Fibroblast of lung (primary cell): ENCODE measurements at regions not wholly inside any gene's neighbourhood (a gene's known extent, or its start where the extent isn't known, plus 50 kb on each side); places are given as distances from the start of the nearest gene placed in this dataset.

ENCODE experiments used
- EZH2 ChIP-seq: IDR thresholded peaks from 2 replicates; pipeline ENCODE4 v1.5.1; 2012; ENCODE audit warnings: low read length, control low read depth, mild to moderate bottlenecking; ENCODE audit errors: missing control alignments
- TF ChIP-seq, protein P1 (sequence below), 2 donors: IDR thresholded peaks in 1 of 2; conservative IDR thresholded peaks in 1 of 2; 1 replicate in 1 of 2; 2 replicates in 1 of 2; pipeline ENCODE4 v1.5.1; 2011 to 2012; ENCODE audit warnings: low read length in 2 of 2, control low read depth in 1 of 2, inconsistent platforms in 1 of 2, low read depth in 1 of 2, mild to moderate bottlenecking in 1 of 2

DNA sequence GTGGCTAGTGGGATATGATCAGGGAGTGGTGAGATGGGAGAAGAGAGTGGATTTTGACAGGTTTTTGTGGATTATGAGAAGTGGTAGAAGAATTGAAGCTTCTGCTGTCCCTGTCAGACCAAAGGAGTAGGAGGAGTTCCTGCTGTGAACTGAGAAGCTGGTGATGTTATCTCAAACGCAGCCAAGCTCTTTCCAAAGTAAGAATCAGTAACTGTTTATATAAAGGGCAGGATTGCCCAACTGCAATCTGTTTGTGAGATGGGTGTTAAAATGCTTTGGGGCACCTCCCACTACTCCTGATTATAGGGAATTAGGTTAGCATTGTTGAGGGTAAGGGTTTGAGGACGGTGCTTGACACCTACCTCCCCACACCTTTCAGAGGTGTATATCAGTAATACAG lies 60.5 kb upstream of the USP25 start:
- TF ChIP-seq, protein P1, sequence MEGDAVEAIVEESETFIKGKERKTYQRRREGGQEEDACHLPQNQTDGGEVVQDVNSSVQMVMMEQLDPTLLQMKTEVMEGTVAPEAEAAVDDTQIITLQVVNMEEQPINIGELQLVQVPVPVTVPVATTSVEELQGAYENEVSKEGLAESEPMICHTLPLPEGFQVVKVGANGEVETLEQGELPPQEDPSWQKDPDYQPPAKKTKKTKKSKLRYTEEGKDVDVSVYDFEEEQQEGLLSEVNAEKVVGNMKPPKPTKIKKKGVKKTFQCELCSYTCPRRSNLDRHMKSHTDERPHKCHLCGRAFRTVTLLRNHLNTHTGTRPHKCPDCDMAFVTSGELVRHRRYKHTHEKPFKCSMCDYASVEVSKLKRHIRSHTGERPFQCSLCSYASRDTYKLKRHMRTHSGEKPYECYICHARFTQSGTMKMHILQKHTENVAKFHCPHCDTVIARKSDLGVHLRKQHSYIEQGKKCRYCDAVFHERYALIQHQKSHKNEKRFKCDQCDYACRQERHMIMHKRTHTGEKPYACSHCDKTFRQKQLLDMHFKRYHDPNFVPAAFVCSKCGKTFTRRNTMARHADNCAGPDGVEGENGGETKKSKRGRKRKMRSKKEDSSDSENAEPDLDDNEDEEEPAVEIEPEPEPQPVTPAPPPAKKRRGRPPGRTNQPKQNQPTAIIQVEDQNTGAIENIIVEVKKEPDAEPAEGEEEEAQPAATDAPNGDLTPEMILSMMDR (conservative IDR thresholded peaks at IDR 0.05 in 1 of 2, IDR thresholded peaks at IDR 0.05 in 1 of 2; ENCODE audit: low read depth in 1 of 2, low read length in 2 of 2), result no peak
- no peak for TF ChIP-seq EZH2
